BE2C (cell line): ENCODE measurements at regions not wholly inside any gene's neighbourhood (a gene's known extent, or its start where the extent isn't known, plus 50 kb on each side); places are given as distances from the start of the nearest gene placed in this dataset.

Experiments
- DNase-seq: peaks from one replicate; pipeline ENCODE4 v3.0.0-alpha.2; 2020
- H3K27me3 ChIP-seq: fragments of 250-450 bp; sonication (Bioruptor Pico); 2 replicates; pipeline ENCODE4 v1.5.1; 2020; ENCODE audit warnings: mild to moderate bottlenecking
- H3K36me3 ChIP-seq: fragments of 250-450 bp; sonication (Bioruptor Pico); 2 replicates; pipeline ENCODE4 v1.5.1; 2020; ENCODE audit warnings: mild to moderate bottlenecking
- H3K4me1 ChIP-seq: fragments of 250-450 bp; sonication (Bioruptor Pico); 2 replicates; pipeline ENCODE4 v1.5.1; 2020
- H3K4me3 ChIP-seq: 2 replicates; pipeline ENCODE4 v1.5.1; 2011; ENCODE audit warnings: low read depth, low read length
- H3K9me3 ChIP-seq: fragments of 250-450 bp; sonication (Bioruptor Pico); 2 replicates; pipeline ENCODE4 v1.5.1; 2020
- CTCF ChIP-seq: IDR thresholded peaks from 2 replicates; pipeline ENCODE4 v1.5.1; 2012; ENCODE audit warnings: mild to moderate bottlenecking, low read depth, low read length

- Histone ChIP-seq H3K9me3 (no peaks in the 10 kb centered on the region; the same call in none of the 2 replicates), H3K4me3 (no peak overlapping the region), H3K36me3 (no peaks in the 10 kb centered on the region), H3K4me1 (no peaks in the 10 kb centered on the region), H3K27me3 (no peaks in the 10 kb centered on the region)
- DNase-seq: no peak
- TF ChIP-seq CTCF: no peak
Measured at GRCh38 chr5:3736926-3737325, 141.3 kb downstream of the IRX1 start.

DNA sequence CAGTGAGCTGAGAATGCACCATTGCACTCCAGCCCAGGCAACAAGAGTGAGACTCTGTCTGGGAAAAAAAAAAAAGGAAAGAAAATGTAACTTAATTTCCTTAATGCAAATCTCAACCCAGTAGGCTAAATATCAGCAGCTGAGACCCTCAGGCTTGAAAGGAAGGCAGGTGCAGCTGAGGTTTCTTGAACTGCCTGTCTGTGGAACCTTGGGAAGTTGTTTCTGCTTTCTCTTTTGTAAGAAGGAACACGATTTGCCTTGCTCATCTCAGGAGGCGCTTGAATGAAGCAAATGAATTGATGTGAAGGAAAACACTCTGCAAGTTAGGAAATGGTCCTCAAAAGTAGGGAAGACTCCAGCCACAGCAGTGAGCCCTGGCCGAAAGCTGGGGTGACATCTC lies 143.3 kb downstream of the IRX1 start:
- Histone ChIP-seq H3K4me3 (no peak overlapping the region), H3K9me3 (no peaks in the 10 kb centered on the region; the same call in none of the 2 replicates), H3K36me3 (no peaks in the 10 kb centered on the region), H3K4me1 (no peaks in the 10 kb centered on the region), H3K27me3 (no peaks in the 10 kb centered on the region)
- no peak for TF ChIP-seq CTCF
- no peak for DNase-seq

DNA sequence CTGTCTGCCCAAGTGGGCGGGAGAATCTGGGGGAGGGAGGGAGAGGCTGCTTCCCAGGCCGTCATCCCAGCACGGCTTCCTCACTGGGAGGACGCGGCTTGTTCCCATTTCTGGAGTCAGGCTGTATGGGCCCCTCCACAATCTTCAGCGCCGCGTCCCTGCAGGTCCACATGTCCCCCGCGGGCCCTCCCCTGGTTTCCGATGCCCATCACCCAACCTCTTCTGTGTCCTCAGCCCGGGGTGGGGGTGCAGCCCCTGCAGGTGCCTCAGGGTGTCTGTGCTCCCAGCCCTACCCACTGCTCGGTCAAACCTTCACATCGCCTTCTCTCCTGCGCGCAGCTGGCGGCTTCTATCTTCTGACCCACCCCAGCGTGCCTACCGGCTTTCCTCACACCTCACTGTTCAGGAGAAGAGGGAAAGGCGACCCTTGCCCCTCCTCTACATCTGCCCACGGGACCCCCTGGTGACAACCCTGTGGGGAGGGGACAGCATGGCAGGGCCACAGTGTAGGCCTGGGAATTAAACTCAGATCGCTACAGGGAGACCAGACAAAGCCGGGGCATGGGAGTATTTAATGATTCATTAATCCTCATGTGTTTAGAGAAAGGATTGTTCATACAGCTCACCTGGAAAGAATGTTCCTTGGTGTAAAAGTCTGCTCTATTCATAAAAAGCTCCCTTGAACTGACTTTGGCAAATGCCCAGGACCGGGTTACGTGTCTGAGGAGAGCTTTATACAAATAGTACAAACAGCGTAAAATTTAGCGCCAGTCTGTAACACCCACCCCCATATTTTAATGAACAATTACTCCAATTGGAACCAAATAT lies 145.1 kb downstream of the IRX1 start:
- TF ChIP-seq CTCF: no peak
- no peak for DNase-seq
- H3K27me3 ChIP-seq: no peaks in the 10 kb centered on the region
- H3K9me3 ChIP-seq: no peaks in the 10 kb centered on the region; the same call in none of the 2 replicates
- no peaks in the 10 kb centered on the region for H3K36me3 ChIP-seq
- H3K4me3 ChIP-seq: no peak overlapping the region
- H3K4me1 ChIP-seq: no peaks in the 10 kb centered on the region

GRCh38 chr5:3741374-3741770 lies 145.7 kb downstream of the IRX1 start:
- Histone ChIP-seq H3K27me3 (no peaks in the 10 kb centered on the region), H3K36me3 (no peaks in the 10 kb centered on the region), H3K4me3 (no peak overlapping the region), H3K4me1 (no peaks in the 10 kb centered on the region), H3K9me3 (no peaks in the 10 kb centered on the region; the same call in none of the 2 replicates)
- no peak for TF ChIP-seq CTCF
- no peak for DNase-seq

GRCh38 chr5:3742750-3743149 lies 147.1 kb downstream of the IRX1 start:
- no peak overlapping the region for H3K4me3 ChIP-seq
- no peak for TF ChIP-seq CTCF
- no peak for DNase-seq
- no peaks in the 10 kb centered on the region for H3K27me3 ChIP-seq
- no peaks in the 10 kb centered on the region for H3K4me1 ChIP-seq
- H3K36me3 ChIP-seq: no peaks in the 10 kb centered on the region
- no peaks in the 10 kb centered on the region; the same call in 1 of the 2 replicates for H3K9me3 ChIP-seq

- no peak overlapping the region for H3K4me3 ChIP-seq
- H3K9me3 ChIP-seq: no peaks in the 10 kb centered on the region; the same call in 1 of the 2 replicates
- TF ChIP-seq CTCF: no peak
- DNase-seq: no peak
- H3K36me3 ChIP-seq: no peaks in the 10 kb centered on the region
- H3K4me1 ChIP-seq: no peaks in the 10 kb centered on the region
- H3K27me3 ChIP-seq: no peaks in the 10 kb centered on the region
Measured at GRCh38 chr5:3751846-3752245, 156.2 kb downstream of the IRX1 start.
